B cell (primary cell): ENCODE measurements at regions not wholly inside any gene's neighbourhood (a gene's known extent, or its start where the extent isn't known, plus 50 kb on each side); places are given as distances from the start of the nearest gene placed in this dataset.

ENCODE experiments used
- ATAC-seq: fragments of 200-7000 bp; cut with Tn5 transposase; one replicate; pipeline ENCODE4 v1.10.0; 2021; ENCODE audit warnings: low read depth, mild to moderate bottlenecking, moderate number of reproducible peaks, moderate library complexity
- CTCF ChIA-PET: fragments of 350-600 bp; sonication (Branson Sonifier 250); formaldehyde crosslinking; loops from one replicate; lab custom pipeline; 2021; ENCODE audit warnings: antibody characterized with exemption, inconsistent platforms; lab: Charles Lee
- POLR2A ChIA-PET: fragments of 350-600 bp; sonication (Branson Sonifier 250); formaldehyde crosslinking; loops from one replicate; lab custom pipeline; 2021; ENCODE audit warnings: antibody characterized with exemption; lab: Charles Lee
- DNase-seq: peaks from one replicate; pipeline ENCODE4 v3.0.0; 2013
- H2AFZ ChIP-seq: 2 replicates; pipeline ENCODE4 v1.6.1; 2012; ENCODE audit warnings: mild to moderate bottlenecking, low read depth, low read length; ENCODE audit not compliant: insufficient read depth, poor library complexity, severe bottlenecking
- H3K27ac ChIP-seq, 2 donors: 1 replicate in 1 of 2; 2 replicates in 1 of 2; pipeline ENCODE4 v1.5.1; 2012 to 2013; ENCODE audit warnings: low read length in 2 of 2, mild to moderate bottlenecking in 2 of 2, moderate library complexity in 1 of 2
- H3K27me3 ChIP-seq, 4 experiments: fragments of 200-600 bp in 1 of 4; sonication (generic) in 1 of 4; replicated peaks in 1 of 4; 1 replicate in 2 of 4; 2 replicates in 2 of 4; pipeline versions ENCODE4 v1.6.1 to v1.7.0; 2013 to 2016; ENCODE audit warnings: low read length in 3 of 4, mild to moderate bottlenecking in 2 of 4, mixed read lengths in 1 of 4, moderate library complexity in 1 of 4; ENCODE audit not compliant: insufficient read depth in 4 of 4, control insufficient read depth in 3 of 4; ENCODE audit errors: control extremely low read depth in 1 of 4
- H3K36me3 ChIP-seq, 2 experiments: replicated peaks in 1 of 2; 1 replicate in 1 of 2; 2 replicates in 1 of 2; pipeline versions ENCODE4 v1.6.1 to v1.7.1; 2013; ENCODE audit warnings: low read length in 1 of 2; ENCODE audit not compliant: insufficient read depth in 2 of 2, control insufficient read depth in 1 of 2; ENCODE audit errors: control extremely low read depth in 1 of 2, extremely low read depth in 1 of 2
- H3K4me1 ChIP-seq, 2 donors: fragments of 200-600 bp in 1 of 2; sonication (generic) in 1 of 2; 1 replicate in 1 of 2; 2 replicates in 1 of 2; pipeline versions ENCODE4 v1.5.1 to v1.6.1; 2013 to 2017; ENCODE audit warnings: low read length in 2 of 2; ENCODE audit not compliant: control insufficient read depth in 2 of 2, insufficient read depth in 2 of 2
- H3K4me2 ChIP-seq: replicated peaks from 2 replicates; pipeline ENCODE3; 2012; ENCODE audit warnings: mild to moderate bottlenecking, low read depth, low read length; ENCODE audit not compliant: poor library complexity, severe bottlenecking
- H3K4me3 ChIP-seq, 5 experiments: fragments of 200-600 bp in 1 of 5; sonication (generic) in 1 of 5; 1 replicate in 3 of 5; 2 replicates in 2 of 5; pipeline versions ENCODE4 v1.5.1 to v1.7.0; 2011 to 2016; ENCODE audit warnings: low read length in 4 of 5, mild to moderate bottlenecking in 4 of 5, low read depth in 2 of 5, control low read depth in 1 of 5, moderate library complexity in 1 of 5; ENCODE audit not compliant: insufficient read depth in 1 of 5; ENCODE audit errors: control extremely low read depth in 1 of 5, extremely low read depth in 1 of 5
- H3K79me2 ChIP-seq: fragments of 200-600 bp; sonication (generic); one replicate; pipeline ENCODE4 v1.6.0; 2016; ENCODE audit warnings: low read length; ENCODE audit not compliant: control insufficient read depth, insufficient read depth
- H3K9ac ChIP-seq: fragments of 200-600 bp; sonication (generic); 2 replicates; pipeline ENCODE4 v1.6.1; 2017; ENCODE audit warnings: mild to moderate bottlenecking, low read length, moderate library complexity
- H3K9me3 ChIP-seq, 3 donors: one replicate each; pipeline versions ENCODE4 v1.6.1 to v1.7.1; 2013; ENCODE audit warnings: low read length in 2 of 3; ENCODE audit not compliant: control insufficient read depth in 2 of 3, insufficient read depth in 1 of 3; ENCODE audit errors: control extremely low read depth in 1 of 3
- H4K20me1 ChIP-seq: 2 replicates; pipeline ENCODE4 v1.6.0; 2012; ENCODE audit warnings: mild to moderate bottlenecking, low read length; ENCODE audit not compliant: insufficient read depth, control insufficient read depth, poor library complexity, severe bottlenecking
- H3K27ac Mint-ChIP-seq: one replicate; pipeline ENCODE4 v1.8.0; 2021; ENCODE audit warnings: mixed read lengths
- H3K27me3 Mint-ChIP-seq: one replicate; pipeline ENCODE4 v1.8.0; 2021; ENCODE audit warnings: mixed read lengths
- H3K4me1 Mint-ChIP-seq: one replicate; pipeline ENCODE4 v1.8.0; 2021; ENCODE audit warnings: mixed read lengths
- H3K4me3 Mint-ChIP-seq: one replicate; pipeline ENCODE4 v1.8.0; 2021; ENCODE audit warnings: mixed read lengths
- H3K9me3 Mint-ChIP-seq: one replicate; pipeline ENCODE4 v1.8.0; 2022; ENCODE audit warnings: mixed read lengths; ENCODE audit not compliant: insufficient read depth
- CTCF ChIP-seq: fragments of 200-600 bp; IDR thresholded peaks from one replicate; pipeline ENCODE4 v1.8.0; 2022; ENCODE audit warnings: antibody characterized with exemption, mild to moderate bottlenecking
- EZH2 ChIP-seq: IDR thresholded peaks from 2 replicates; pipeline ENCODE4 v1.6.1; 2012; ENCODE audit warnings: borderline replicate concordance, low read depth, mild to moderate bottlenecking, moderate library complexity, low read length; ENCODE audit not compliant: insufficient read depth, poor library complexity, severe bottlenecking
- WGBS: methylation state at CpG from one replicate; pipeline ENCODE4 v1.1.5; 2013; ENCODE audit warnings: missing lambda C conversion rate; ENCODE audit not compliant: insufficient coverage; 5-methylcytosine and 5-hydroxymethylcytosine counted together
- intact Hi-C: fragments of 100-400 bp; cut with micrococcal nuclease; formaldehyde crosslinking; loops from one replicate; pipeline ENCODE4 v1.10.0; 2022

GRCh38 chr15:22228101-22228762, 147.9 kb downstream of the OR4M2 start:
- H3K27me3 ChIP-seq: peaks cover 0 to 22% (median 0%) of the 10 kb centered on the region in 4 experiments
- Mint-ChIP-seq H3K9me3 (no peaks in the 10 kb centered on the region), H3K27me3 (peaks cover 21% of the 10 kb centered on the region), H3K27ac (no peak overlapping the region), H3K4me1 (no peaks in the 10 kb centered on the region), H3K4me3 (no peak overlapping the region)
- POLR2A ChIA-PET: no interaction called here
- H3K79me2 ChIP-seq: no peaks in the 10 kb centered on the region
- no peak overlapping the region for H3K4me3 ChIP-seq
- no peak overlapping the region for H3K9ac ChIP-seq
- H3K4me1 ChIP-seq: no peaks in the 10 kb centered on the region
- intact Hi-C loops: no loop called here
- DNase-seq: no peak
- 93% methylated on average over 5 of the region's 9 CpGs for WGBS
- H3K27ac ChIP-seq: no peak overlapping the region
- CTCF ChIA-PET: no interaction called here
- H3K36me3 ChIP-seq: no peaks in the 10 kb centered on the region
- no peak overlapping the region for H2AFZ ChIP-seq
- no peaks in the 10 kb centered on the region for H3K9me3 ChIP-seq
- H4K20me1 ChIP-seq: no peaks in the 10 kb centered on the region
- H3K4me2 ChIP-seq: no peak overlapping the region
- ATAC-seq: no peak
- TF ChIP-seq CTCF: no peak
- no peak for TF ChIP-seq EZH2

GRCh38 chr15:22229990-22230819, 149.9 kb downstream of the OR4M2 start:
- DNase-seq: no peak
- 82% methylated on average over 9 of the region's 12 CpGs for WGBS
- no peak for ATAC-seq

More at GRCh38 chr15:22229990-22230819, 149.9 kb downstream of the OR4M2 start:
- H3K9me3 ChIP-seq: peaks cover 0 to 10% (median 0%) of the 10 kb centered on the region in 3 donors
- no peak overlapping the region for H3K9ac ChIP-seq
- no peaks in the 10 kb centered on the region for H3K4me1 Mint-ChIP-seq
- H3K27me3 ChIP-seq: peaks cover 0 to 20% (median 0%) of the 10 kb centered on the region in 4 experiments
- ChIA-PET CTCF (no interaction called here), POLR2A (no interaction called here)
- TF ChIP-seq EZH2: no peak
- no peak for TF ChIP-seq CTCF
- no peaks in the 10 kb centered on the region for H4K20me1 ChIP-seq
- no peaks in the 10 kb centered on the region for H3K79me2 ChIP-seq
- no peak overlapping the region for H3K4me3 ChIP-seq
- no peak overlapping the region for H3K4me2 ChIP-seq
- intact Hi-C loops: no loop called here
- H3K36me3 ChIP-seq: no peaks in the 10 kb centered on the region
- no peak overlapping the region for H2AFZ ChIP-seq
- no peak overlapping the region for H3K27ac ChIP-seq
- peaks cover 3% of the 10 kb centered on the region for H3K9me3 Mint-ChIP-seq
- no peak overlapping the region for H3K27ac Mint-ChIP-seq
- H3K4me1 ChIP-seq: no peaks in the 10 kb centered on the region
- no peak overlapping the region for H3K4me3 Mint-ChIP-seq
- peaks cover 21% of the 10 kb centered on the region for H3K27me3 Mint-ChIP-seq
